ENCODE measurements at regions not wholly inside any gene's neighbourhood (a gene's known extent, or its start where the extent isn't known, plus 50 kb on each side); places are given as distances from the start of the nearest gene placed in this dataset.

GRCh38 chr6:155641603-155642002 lies 186.0 kb upstream of the NOX3 start:
- TF ChIP-seq POLR2A (IDR thresholded peaks at IDR 0.05) = no peak
- TF ChIP-seq CTCF (IDR thresholded peaks at IDR 0.05) = no peak

Data from body of pancreas (tissue), 4 donors.